ENCODE measurements at regions not wholly inside any gene's neighbourhood (a gene's known extent, or its start where the extent isn't known, plus 50 kb on each side); places are given as distances from the start of the nearest gene placed in this dataset.

DNA sequence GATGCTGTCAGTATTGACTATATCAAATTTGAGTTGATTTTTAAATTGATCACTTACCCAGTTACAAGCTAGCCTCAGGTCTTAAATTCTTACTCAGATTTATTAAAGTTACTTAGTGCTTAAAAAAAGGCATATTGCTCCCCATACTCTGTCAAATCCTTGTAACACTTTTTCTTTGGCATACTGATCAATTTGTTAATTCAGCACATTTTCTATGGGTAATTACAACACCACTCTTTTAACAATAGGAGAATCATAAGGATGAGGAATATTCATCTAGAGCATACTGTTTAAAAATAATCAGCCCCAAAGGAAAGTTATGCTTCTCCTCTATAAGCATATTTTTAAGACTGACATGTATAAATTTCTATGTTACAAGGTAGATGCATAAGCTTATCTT lies 482.5 kb downstream of the PABPC4L start:
- DNase-seq (ENCODE audit: low read depth in 1 of 2, low spot score in 1 of 2), result no peak
- TF ChIP-seq POLR2AphosphoS5 (IDR thresholded peaks at IDR 0.05; ENCODE audit: low read depth), result no peak
- TF ChIP-seq GABPA (IDR thresholded peaks at IDR 0.05; ENCODE audit: low read depth), result no peak
- TF ChIP-seq REST (IDR thresholded peaks at IDR 0.05; ENCODE audit: insufficient replicate concordance, low read depth), result no peak
- TF ChIP-seq SPI1 (IDR thresholded peaks at IDR 0.05; ENCODE audit: borderline replicate concordance, low read depth), result no peak
- TF ChIP-seq, protein P1, sequence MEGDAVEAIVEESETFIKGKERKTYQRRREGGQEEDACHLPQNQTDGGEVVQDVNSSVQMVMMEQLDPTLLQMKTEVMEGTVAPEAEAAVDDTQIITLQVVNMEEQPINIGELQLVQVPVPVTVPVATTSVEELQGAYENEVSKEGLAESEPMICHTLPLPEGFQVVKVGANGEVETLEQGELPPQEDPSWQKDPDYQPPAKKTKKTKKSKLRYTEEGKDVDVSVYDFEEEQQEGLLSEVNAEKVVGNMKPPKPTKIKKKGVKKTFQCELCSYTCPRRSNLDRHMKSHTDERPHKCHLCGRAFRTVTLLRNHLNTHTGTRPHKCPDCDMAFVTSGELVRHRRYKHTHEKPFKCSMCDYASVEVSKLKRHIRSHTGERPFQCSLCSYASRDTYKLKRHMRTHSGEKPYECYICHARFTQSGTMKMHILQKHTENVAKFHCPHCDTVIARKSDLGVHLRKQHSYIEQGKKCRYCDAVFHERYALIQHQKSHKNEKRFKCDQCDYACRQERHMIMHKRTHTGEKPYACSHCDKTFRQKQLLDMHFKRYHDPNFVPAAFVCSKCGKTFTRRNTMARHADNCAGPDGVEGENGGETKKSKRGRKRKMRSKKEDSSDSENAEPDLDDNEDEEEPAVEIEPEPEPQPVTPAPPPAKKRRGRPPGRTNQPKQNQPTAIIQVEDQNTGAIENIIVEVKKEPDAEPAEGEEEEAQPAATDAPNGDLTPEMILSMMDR (IDR thresholded peaks at IDR 0.05; ENCODE audit: insufficient read depth, low read length), result no peak
- no peaks in the 10 kb centered on the region for H3K27me3 ChIP-seq (ENCODE audit: insufficient read depth, poor library complexity, severe bottlenecking)
- H3K27ac ChIP-seq (replicated peaks), result no peak overlapping the region
- no peak overlapping the region for H3K4me3 ChIP-seq (replicated peaks; ENCODE audit: insufficient read depth, low read length)

GRCh38 chr4:133714211-133714610 lies 487.4 kb downstream of the PABPC4L start:
- Histone ChIP-seq H3K4me3 (replicated peaks; ENCODE audit: insufficient read depth, low read length) (no peak overlapping the region), H3K27ac (replicated peaks) (no peak overlapping the region), H3K27me3 (ENCODE audit: insufficient read depth, poor library complexity, severe bottlenecking) (no peaks in the 10 kb centered on the region)
- TF ChIP-seq REST (IDR thresholded peaks at IDR 0.05; ENCODE audit: insufficient replicate concordance, low read depth), result no peak
- no peak for TF ChIP-seq SPI1 (IDR thresholded peaks at IDR 0.05; ENCODE audit: borderline replicate concordance, low read depth)
- TF ChIP-seq POLR2AphosphoS5 (IDR thresholded peaks at IDR 0.05; ENCODE audit: low read depth), result no peak
- no peak for DNase-seq (ENCODE audit: low read depth in 1 of 2, low spot score in 1 of 2)

DNA sequence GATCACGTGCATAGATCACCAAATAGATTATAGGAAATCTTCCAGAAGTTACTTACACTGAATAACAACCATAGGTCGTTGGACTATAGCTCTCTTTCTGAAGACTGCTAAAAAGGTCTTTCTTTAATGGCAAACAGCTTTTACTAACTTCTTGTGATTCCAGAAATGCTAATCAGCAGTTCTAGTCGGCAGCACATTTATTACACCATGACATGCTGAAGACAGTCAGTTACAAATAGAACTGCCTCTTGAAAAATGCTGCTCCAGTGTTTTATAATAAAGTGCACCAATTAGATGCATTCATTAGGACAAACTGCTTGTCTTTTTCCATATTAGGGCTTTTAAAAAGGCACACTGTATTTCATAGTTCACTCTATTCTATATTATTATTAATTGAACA lies 488.2 kb downstream of the PABPC4L start:
- TF ChIP-seq, protein P1 (IDR thresholded peaks at IDR 0.05; ENCODE audit: insufficient read depth, low read length), result no peak
- no peak for TF ChIP-seq POLR2AphosphoS5 (IDR thresholded peaks at IDR 0.05; ENCODE audit: low read depth)
- no peak for TF ChIP-seq SPI1 (IDR thresholded peaks at IDR 0.05; ENCODE audit: borderline replicate concordance, low read depth)
- TF ChIP-seq REST (IDR thresholded peaks at IDR 0.05; ENCODE audit: insufficient replicate concordance, low read depth), result no peak
- TF ChIP-seq GABPA (IDR thresholded peaks at IDR 0.05; ENCODE audit: low read depth), result no peak

More for the DNA sequence above, 488.2 kb downstream of the PABPC4L start:
- Histone ChIP-seq H3K27ac (replicated peaks) (no peak overlapping the region), H3K4me3 (replicated peaks; ENCODE audit: insufficient read depth, low read length) (no peak overlapping the region), H3K27me3 (ENCODE audit: insufficient read depth, poor library complexity, severe bottlenecking) (no peaks in the 10 kb centered on the region)
- no peak for DNase-seq (ENCODE audit: low read depth in 1 of 2, low spot score in 1 of 2)
